Liver (tissue), 3 donors: ENCODE measurements at regions not wholly inside any gene's neighbourhood (a gene's known extent, or its start where the extent isn't known, plus 50 kb on each side); places are given as distances from the start of the nearest gene placed in this dataset.

Experiments used
- ATF3 ChIP-seq: IDR thresholded peaks from 2 replicates; pipeline ENCODE4 v1.6.1; 2016; ENCODE audit warnings: antibody characterized with exemption
- CTCF ChIP-seq: fragments of 150-350 bp; IDR thresholded peaks from 2 replicates; pipeline ENCODE4 v1.5.1; 2017; ENCODE audit warnings: improper control_type of control experiment, low read depth, low read length; ENCODE audit not compliant: missing input control
- EGR1 ChIP-seq, 2 donors: IDR thresholded peaks; 2 replicates each; pipeline ENCODE4 v1.6.1; 2016 to 2018; ENCODE audit warnings: antibody characterized with exemption in 2 of 2, low read depth in 2 of 2
- FOXA1 ChIP-seq: IDR thresholded peaks from 2 replicates; pipeline ENCODE4 v1.6.1; 2016; ENCODE audit warnings: antibody characterized with exemption
- GABPA ChIP-seq, 2 donors: IDR thresholded peaks in 1 of 2; conservative IDR thresholded peaks in 1 of 2; 2 replicates each; pipeline ENCODE4 v1.6.1; 2016; ENCODE audit warnings: antibody characterized with exemption in 2 of 2, mild to moderate bottlenecking in 1 of 2, moderate library complexity in 1 of 2
- HNF4A ChIP-seq, 2 donors: conservative IDR thresholded peaks; 2 replicates each; pipeline ENCODE4 v1.6.1; 2016; ENCODE audit warnings: antibody characterized with exemption in 2 of 2, mild to moderate bottlenecking in 2 of 2
- JUND ChIP-seq, 2 donors: IDR thresholded peaks; 2 replicates each; pipeline ENCODE4 v1.6.1; 2016; ENCODE audit warnings: antibody characterized with exemption in 2 of 2
- RAD21 ChIP-seq, 2 donors: IDR thresholded peaks; 2 replicates each; pipeline ENCODE4 v1.6.1; 2016; ENCODE audit warnings: antibody characterized with exemption in 2 of 2, mild to moderate bottlenecking in 2 of 2
- REST ChIP-seq: IDR thresholded peaks from 2 replicates; pipeline ENCODE4 v1.6.1; 2016; ENCODE audit warnings: antibody characterized with exemption, mild to moderate bottlenecking
- SP1 ChIP-seq: IDR thresholded peaks from 2 replicates; pipeline ENCODE4 v1.6.1; 2018; ENCODE audit warnings: antibody characterized with exemption, mild to moderate bottlenecking
- TAF1 ChIP-seq: conservative IDR thresholded peaks from 2 replicates; pipeline ENCODE4 v1.6.1; 2016; ENCODE audit warnings: antibody characterized with exemption, mild to moderate bottlenecking
- donor health status: healthy.
- donor health status: healthy.

DNA sequence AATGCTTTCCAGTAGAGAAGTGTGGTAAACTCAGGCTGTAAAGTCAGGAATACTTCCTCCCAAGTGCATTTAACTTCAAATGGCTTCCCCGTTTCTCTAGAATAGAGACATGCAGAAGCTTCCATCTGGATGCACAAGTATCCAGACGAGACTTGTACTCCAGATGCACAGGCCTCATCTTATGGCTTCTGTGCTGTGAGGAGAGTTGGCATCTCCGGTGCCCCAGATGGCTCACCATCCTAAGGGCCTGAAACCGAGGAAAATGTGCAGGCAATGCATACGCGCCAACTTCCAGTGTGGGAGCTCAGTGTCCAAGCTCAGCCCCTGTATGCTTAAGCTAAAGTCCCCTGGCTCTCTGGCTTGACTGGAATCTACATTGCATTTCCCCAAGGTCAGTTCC lies 184.0 kb upstream of the TBL1X start:
- no peak for TF ChIP-seq CTCF
- TF ChIP-seq ATF3: no peak
- TF ChIP-seq TAF1: no peak
- no peak for TF ChIP-seq GABPA (IDR thresholded peaks at IDR 0.05 in 1 of 2, conservative IDR thresholded peaks at IDR 0.05 in 1 of 2)
- no peak for TF ChIP-seq REST
- TF ChIP-seq JUND (IDR thresholded peaks at IDR 0.05): no peak
- no peak for TF ChIP-seq EGR1 (IDR thresholded peaks at IDR 0.05; ENCODE audit: low read depth in 2 of 2)
- no peak for TF ChIP-seq FOXA1
- no peak for TF ChIP-seq HNF4A (conservative IDR thresholded peaks at IDR 0.05)
- no peak for TF ChIP-seq SP1
- TF ChIP-seq RAD21 (IDR thresholded peaks at IDR 0.05): no peak
